Liver (tissue), 8 donors: ENCODE measurements at regions not wholly inside any gene's neighbourhood (a gene's known extent, or its start where the extent isn't known, plus 50 kb on each side); places are given as distances from the start of the nearest gene placed in this dataset.

Experiments used
- DNase-seq: peaks from one replicate; pipeline ENCODE4 v3.0.0-alpha.2; 2017; ENCODE audit warnings: low spot score
- H3K27ac ChIP-seq, 2 donors: one replicate each; pipeline ENCODE4 v1.7.0; 2013; ENCODE audit warnings: inconsistent platforms in 2 of 2, low read length in 2 of 2, control low read depth in 1 of 2, low read depth in 1 of 2, mild to moderate bottlenecking in 1 of 2
- H3K27me3 ChIP-seq, 4 donors: one replicate each; pipeline versions ENCODE4 v1.6.1 to v1.7.0; 2013; ENCODE audit warnings: low read length in 3 of 4, inconsistent platforms in 1 of 4, mild to moderate bottlenecking in 1 of 4, moderate library complexity in 1 of 4; ENCODE audit not compliant: control insufficient read depth in 4 of 4, insufficient read depth in 4 of 4
- H3K36me3 ChIP-seq, 4 donors: one replicate each; pipeline versions ENCODE4 v1.6.1 to v1.7.0; 2013; ENCODE audit warnings: low read length in 3 of 4, mild to moderate bottlenecking in 3 of 4, low read depth in 1 of 4, moderate library complexity in 1 of 4; ENCODE audit not compliant: control insufficient read depth in 4 of 4, insufficient read depth in 3 of 4
- H3K4me1 ChIP-seq, 4 donors: one replicate each; pipeline versions ENCODE4 v1.6.1 to v1.7.0; 2013; ENCODE audit warnings: low read length in 3 of 4, mild to moderate bottlenecking in 3 of 4, moderate library complexity in 1 of 4; ENCODE audit not compliant: control insufficient read depth in 4 of 4, insufficient read depth in 4 of 4
- H3K4me3 ChIP-seq, 3 donors: one replicate each; pipeline versions ENCODE4 v1.6.1 to v1.7.0; 2013; ENCODE audit warnings: low read length in 3 of 3, control low read depth in 1 of 3, low read depth in 1 of 3, mild to moderate bottlenecking in 1 of 3
- H3K9ac ChIP-seq, 2 donors: one replicate each; pipeline ENCODE4 v1.7.0; 2013; ENCODE audit warnings: low read length in 2 of 2, mild to moderate bottlenecking in 2 of 2, moderate library complexity in 2 of 2, control low read depth in 1 of 2, low read depth in 1 of 2
- H3K9me3 ChIP-seq, 4 donors: one replicate each; pipeline versions ENCODE4 v1.6.1 to v1.7.0; 2013; ENCODE audit warnings: low read length in 3 of 4; ENCODE audit not compliant: control insufficient read depth in 4 of 4
- ATF3 ChIP-seq: IDR thresholded peaks from 2 replicates; pipeline ENCODE4 v1.6.1; 2016; ENCODE audit warnings: antibody characterized with exemption
- CTCF ChIP-seq: fragments of 150-350 bp; IDR thresholded peaks from 2 replicates; pipeline ENCODE4 v1.5.1; 2017; ENCODE audit warnings: improper control_type of control experiment, low read depth, low read length; ENCODE audit not compliant: missing input control
- EGR1 ChIP-seq, 2 donors: IDR thresholded peaks; 2 replicates each; pipeline ENCODE4 v1.6.1; 2016 to 2018; ENCODE audit warnings: antibody characterized with exemption in 2 of 2, low read depth in 2 of 2
- FOXA1 ChIP-seq: IDR thresholded peaks from 2 replicates; pipeline ENCODE4 v1.6.1; 2016; ENCODE audit warnings: antibody characterized with exemption
- FOXA2 ChIP-seq: IDR thresholded peaks from 2 replicates; pipeline ENCODE4 v1.6.1; 2016; ENCODE audit warnings: antibody characterized with exemption
- HNF4A ChIP-seq, 2 donors: conservative IDR thresholded peaks; 2 replicates each; pipeline ENCODE4 v1.6.1; 2016; ENCODE audit warnings: antibody characterized with exemption in 2 of 2, mild to moderate bottlenecking in 2 of 2
- HNF4G ChIP-seq: IDR thresholded peaks from 2 replicates; pipeline ENCODE4 v1.6.1; 2016; ENCODE audit warnings: antibody characterized with exemption
- JUND ChIP-seq, 2 donors: IDR thresholded peaks; 2 replicates each; pipeline ENCODE4 v1.6.1; 2016; ENCODE audit warnings: antibody characterized with exemption in 2 of 2
- RAD21 ChIP-seq, 2 donors: IDR thresholded peaks; 2 replicates each; pipeline ENCODE4 v1.6.1; 2016; ENCODE audit warnings: antibody characterized with exemption in 2 of 2, mild to moderate bottlenecking in 2 of 2
- RXRA ChIP-seq, 2 donors: IDR thresholded peaks; 2 replicates each; pipeline ENCODE4 v1.6.1; 2017 to 2018; ENCODE audit warnings: antibody characterized with exemption in 2 of 2, mild to moderate bottlenecking in 1 of 2
- SP1 ChIP-seq: IDR thresholded peaks from 2 replicates; pipeline ENCODE4 v1.6.1; 2018; ENCODE audit warnings: antibody characterized with exemption, mild to moderate bottlenecking
- TAF1 ChIP-seq: conservative IDR thresholded peaks from 2 replicates; pipeline ENCODE4 v1.6.1; 2016; ENCODE audit warnings: antibody characterized with exemption, mild to moderate bottlenecking
- YY1 ChIP-seq: IDR thresholded peaks from 2 replicates; pipeline ENCODE4 v1.6.1; 2016; ENCODE audit warnings: antibody characterized with exemption, mild to moderate bottlenecking
- WGBS: extraction: QIAGEN DNeasy Blood & Tissue Kit; methylation state at CpG from one replicate; pipeline ENCODE4 v1.1.7; 2013; 5-methylcytosine and 5-hydroxymethylcytosine counted together
- TF ChIP-seq, protein P1 (sequence below): IDR thresholded peaks from 2 replicates; pipeline ENCODE4 v1.6.1; 2016; ENCODE audit warnings: antibody characterized with exemption
- TF ChIP-seq, protein P2 (sequence below): IDR thresholded peaks from 2 replicates; pipeline ENCODE4 v1.6.1; 2016; ENCODE audit warnings: antibody characterized with exemption
- donor health status: healthy.
- donor health status: healthy.
- donor health status: healthy.
- donor health status: healthy.
- donor health status: healthy.

GRCh38 chr11:14578541-14578956 is 58.4 kb upstream of the PSMA1 start (continued):
- TF ChIP-seq HNF4G, result no peak
- TF ChIP-seq RXRA (IDR thresholded peaks at IDR 0.05), result peak; percentile 48 to 62
- TF ChIP-seq FOXA1, result peak; percentile 31
- TF ChIP-seq YY1, result peak; percentile 41
- TF ChIP-seq RAD21 (IDR thresholded peaks at IDR 0.05), result peak; percentile 47 to 64
- TF ChIP-seq ATF3, result no peak

- no peaks in the 10 kb centered on the region for H3K9me3 ChIP-seq
- no peaks in the 10 kb centered on the region for H3K36me3 ChIP-seq
- TF ChIP-seq JUND (IDR thresholded peaks at IDR 0.05) (no peak), RXRA (IDR thresholded peaks at IDR 0.05) (no peak), HNF4A (conservative IDR thresholded peaks at IDR 0.05) (no peak), RAD21 (IDR thresholded peaks at IDR 0.05) (no peak), TAF1 (no peak), FOXA1 (no peak), CTCF (no peak), FOXA2 (no peak), HNF4G (no peak), YY1 (no peak)
- TF ChIP-seq, protein P1, sequence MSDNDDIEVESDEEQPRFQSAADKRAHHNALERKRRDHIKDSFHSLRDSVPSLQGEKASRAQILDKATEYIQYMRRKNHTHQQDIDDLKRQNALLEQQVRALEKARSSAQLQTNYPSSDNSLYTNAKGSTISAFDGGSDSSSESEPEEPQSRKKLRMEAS, result no peak
- TF ChIP-seq, protein P2, sequence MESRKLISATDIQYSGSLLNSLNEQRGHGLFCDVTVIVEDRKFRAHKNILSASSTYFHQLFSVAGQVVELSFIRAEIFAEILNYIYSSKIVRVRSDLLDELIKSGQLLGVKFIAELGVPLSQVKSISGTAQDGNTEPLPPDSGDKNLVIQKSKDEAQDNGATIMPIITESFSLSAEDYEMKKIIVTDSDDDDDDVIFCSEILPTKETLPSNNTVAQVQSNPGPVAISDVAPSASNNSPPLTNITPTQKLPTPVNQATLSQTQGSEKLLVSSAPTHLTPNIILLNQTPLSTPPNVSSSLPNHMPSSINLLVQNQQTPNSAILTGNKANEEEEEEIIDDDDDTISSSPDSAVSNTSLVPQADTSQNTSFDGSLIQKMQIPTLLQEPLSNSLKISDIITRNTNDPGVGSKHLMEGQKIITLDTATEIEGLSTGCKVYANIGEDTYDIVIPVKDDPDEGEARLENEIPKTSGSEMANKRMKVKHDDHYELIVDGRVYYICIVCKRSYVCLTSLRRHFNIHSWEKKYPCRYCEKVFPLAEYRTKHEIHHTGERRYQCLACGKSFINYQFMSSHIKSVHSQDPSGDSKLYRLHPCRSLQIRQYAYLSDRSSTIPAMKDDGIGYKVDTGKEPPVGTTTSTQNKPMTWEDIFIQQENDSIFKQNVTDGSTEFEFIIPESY, result no peak
- DNase-seq, result no peak
- H3K27ac ChIP-seq, result no peak overlapping the region
- H3K4me1 ChIP-seq, result peaks cover 4 to 32% (median 24%) of the 10 kb centered on the region in 4 donors
- no peaks in the 10 kb centered on the region for H3K27me3 ChIP-seq
- H3K4me3 ChIP-seq, result no peak overlapping the region
- H3K9ac ChIP-seq, result no peak overlapping the region
Measured at GRCh38 chr11:14579646-14580045, 59.5 kb upstream of the PSMA1 start.

GRCh38 chr11:14582793-14583192 is 60.8 kb upstream of the PDE3B start:
- no peak overlapping the region for H3K4me3 ChIP-seq
- 52% methylated on average over 6 of the region's 6 CpGs for WGBS
- DNase-seq, result no peak
- H3K36me3 ChIP-seq, result no peaks in the 10 kb centered on the region
- H3K9me3 ChIP-seq, result no peaks in the 10 kb centered on the region
- peak overlapping the region in 1 of 2 donors; percentile 43 for H3K9ac ChIP-seq
- peaks cover 4 to 39% (median 30%) of the 10 kb centered on the region in 4 donors for H3K4me1 ChIP-seq
- peak overlapping the region; percentile 92 for H3K27ac ChIP-seq
- H3K27me3 ChIP-seq, result no peaks in the 10 kb centered on the region
- TF ChIP-seq, protein P1, result no peak
- TF ChIP-seq, protein P2, result peak; percentile 48
- TF ChIP-seq CTCF (no peak), RAD21 (IDR thresholded peaks at IDR 0.05) (peak in 1 of 2 donors; percentile 41), TAF1 (no peak), YY1 (peak; percentile 94), HNF4G (peak; percentile 31), SP1 (no peak), HNF4A (conservative IDR thresholded peaks at IDR 0.05) (peak; percentile 76 to 87), ATF3 (no peak), FOXA1 (no peak), RXRA (IDR thresholded peaks at IDR 0.05) (peak in 1 of 2 donors; percentile 79), EGR1 (IDR thresholded peaks at IDR 0.05; ENCODE audit: low read depth in 2 of 2) (peak in 1 of 2 donors; percentile 36)
